ENCODE measurements at regions not wholly inside any gene's neighbourhood (a gene's known extent, or its start where the extent isn't known, plus 50 kb on each side); places are given as distances from the start of the nearest gene placed in this dataset.

- TF ChIP-seq CTCF (IDR thresholded peaks at IDR 0.05) (no peak), POLR2A (IDR thresholded peaks at IDR 0.05) (no peak)
These were observed 195.2 kb downstream of the TRIM29 start for GRCh38 chr11:119942583-119943297.

Data from Peyer's patch (tissue), 4 donors.